ENCODE measurements at regions not wholly inside any gene's neighbourhood (a gene's known extent, or its start where the extent isn't known, plus 50 kb on each side); places are given as distances from the start of the nearest gene placed in this dataset.

- H3K27ac ChIP-seq (ENCODE audit: low read length), result no peak overlapping the region
- H3K4me1 ChIP-seq (ENCODE audit: control insufficient read depth in 1 of 2, insufficient read depth in 2 of 2, low read length in 2 of 2), result no peaks in the 10 kb centered on the region
- no peaks in the 10 kb centered on the region for H3K36me3 ChIP-seq (ENCODE audit: control insufficient read depth in 1 of 2, insufficient read depth in 2 of 2, low read length in 2 of 2)
- no peak overlapping the region for H3K4me3 ChIP-seq (ENCODE audit: low read depth in 1 of 2, low read length in 2 of 2)
- H3K27me3 ChIP-seq (ENCODE audit: low read depth, low read length), result no peaks in the 10 kb centered on the region
- H3K9me3 ChIP-seq (ENCODE audit: control insufficient read depth in 1 of 2, low read length in 2 of 2), result no peaks in the 10 kb centered on the region
Measured at GRCh38 chr2:144959416-144959815, 439.5 kb upstream of the ZEB2 start.

- Histone ChIP-seq H3K36me3 (ENCODE audit: control insufficient read depth in 1 of 2, insufficient read depth in 2 of 2, low read length in 2 of 2) (no peaks in the 10 kb centered on the region), H3K27ac (ENCODE audit: low read length) (no peak overlapping the region), H3K4me3 (ENCODE audit: low read depth in 1 of 2, low read length in 2 of 2) (no peak overlapping the region), H3K4me1 (ENCODE audit: control insufficient read depth in 1 of 2, insufficient read depth in 2 of 2, low read length in 2 of 2) (no peaks in the 10 kb centered on the region), H3K27me3 (ENCODE audit: low read depth, low read length) (no peaks in the 10 kb centered on the region), H3K9me3 (ENCODE audit: control insufficient read depth in 1 of 2, low read length in 2 of 2) (no peaks in the 10 kb centered on the region)
Measured at GRCh38 chr2:144950899-144951560, 431.1 kb upstream of the ZEB2 start.

GRCh38 chr2:144948205-144948855 lies 428.4 kb upstream of the ZEB2 start:
- H3K27ac ChIP-seq (ENCODE audit: low read length), result no peak overlapping the region
- peaks cover 0 to 4% of the 10 kb centered on the region in 2 donors for H3K4me1 ChIP-seq (ENCODE audit: control insufficient read depth in 1 of 2, insufficient read depth in 2 of 2, low read length in 2 of 2)
- H3K27me3 ChIP-seq (ENCODE audit: low read depth, low read length), result no peaks in the 10 kb centered on the region
- no peak overlapping the region for H3K4me3 ChIP-seq (ENCODE audit: low read depth in 1 of 2, low read length in 2 of 2)
- no peaks in the 10 kb centered on the region for H3K36me3 ChIP-seq (ENCODE audit: control insufficient read depth in 1 of 2, insufficient read depth in 2 of 2, low read length in 2 of 2)
- H3K9me3 ChIP-seq (ENCODE audit: control insufficient read depth in 1 of 2, low read length in 2 of 2), result no peaks in the 10 kb centered on the region

GRCh38 chr2:144947709-144948037 lies 427.8 kb upstream of the ZEB2 start:
- Histone ChIP-seq H3K27me3 (ENCODE audit: low read depth, low read length) (no peaks in the 10 kb centered on the region), H3K36me3 (ENCODE audit: control insufficient read depth in 1 of 2, insufficient read depth in 2 of 2, low read length in 2 of 2) (no peaks in the 10 kb centered on the region), H3K27ac (ENCODE audit: low read length) (no peak overlapping the region), H3K4me1 (ENCODE audit: control insufficient read depth in 1 of 2, insufficient read depth in 2 of 2, low read length in 2 of 2) (peaks cover 0 to 11% of the 10 kb centered on the region in 2 donors), H3K9me3 (ENCODE audit: control insufficient read depth in 1 of 2, low read length in 2 of 2) (no peaks in the 10 kb centered on the region), H3K4me3 (ENCODE audit: low read depth in 1 of 2, low read length in 2 of 2) (no peak overlapping the region)

- Histone ChIP-seq H3K36me3 (ENCODE audit: control insufficient read depth in 1 of 2, insufficient read depth in 2 of 2, low read length in 2 of 2) (no peaks in the 10 kb centered on the region), H3K27ac (ENCODE audit: low read length) (no peak overlapping the region), H3K27me3 (ENCODE audit: low read depth, low read length) (no peaks in the 10 kb centered on the region), H3K9me3 (ENCODE audit: control insufficient read depth in 1 of 2, low read length in 2 of 2) (no peaks in the 10 kb centered on the region), H3K4me1 (ENCODE audit: control insufficient read depth in 1 of 2, insufficient read depth in 2 of 2, low read length in 2 of 2) (peaks cover 0 to 18% of the 10 kb centered on the region in 2 donors), H3K4me3 (ENCODE audit: low read depth in 1 of 2, low read length in 2 of 2) (no peak overlapping the region)
Measured at GRCh38 chr2:144946263-144946662, 426.3 kb upstream of the ZEB2 start.

GRCh38 chr2:144944546-144945220 lies 424.8 kb upstream of the ZEB2 start:
- Histone ChIP-seq H3K36me3 (ENCODE audit: control insufficient read depth in 1 of 2, insufficient read depth in 2 of 2, low read length in 2 of 2) (no peaks in the 10 kb centered on the region), H3K27ac (ENCODE audit: low read length) (no peak overlapping the region), H3K27me3 (ENCODE audit: low read depth, low read length) (no peaks in the 10 kb centered on the region), H3K4me3 (ENCODE audit: low read depth in 1 of 2, low read length in 2 of 2) (no peak overlapping the region), H3K9me3 (ENCODE audit: control insufficient read depth in 1 of 2, low read length in 2 of 2) (no peaks in the 10 kb centered on the region), H3K4me1 (ENCODE audit: control insufficient read depth in 1 of 2, insufficient read depth in 2 of 2, low read length in 2 of 2) (peaks cover 0 to 18% of the 10 kb centered on the region in 2 donors)

- no peaks in the 10 kb centered on the region for H3K27me3 ChIP-seq (ENCODE audit: low read depth, low read length)
- no peaks in the 10 kb centered on the region for H3K9me3 ChIP-seq (ENCODE audit: control insufficient read depth in 1 of 2, low read length in 2 of 2)
- H3K4me3 ChIP-seq (ENCODE audit: low read depth in 1 of 2, low read length in 2 of 2), result no peak overlapping the region
- H3K27ac ChIP-seq (ENCODE audit: low read length), result no peak overlapping the region
- no peaks in the 10 kb centered on the region for H3K36me3 ChIP-seq (ENCODE audit: control insufficient read depth in 1 of 2, insufficient read depth in 2 of 2, low read length in 2 of 2)
- peaks cover 0 to 18% of the 10 kb centered on the region in 2 donors for H3K4me1 ChIP-seq (ENCODE audit: control insufficient read depth in 1 of 2, insufficient read depth in 2 of 2, low read length in 2 of 2)
Measured at GRCh38 chr2:144943986-144944385, 424.1 kb upstream of the ZEB2 start.

GRCh38 chr2:144943293-144943941 lies 423.5 kb upstream of the ZEB2 start:
- H3K4me1 ChIP-seq (ENCODE audit: control insufficient read depth in 1 of 2, insufficient read depth in 2 of 2, low read length in 2 of 2), result peaks cover 0 to 18% of the 10 kb centered on the region in 2 donors
- H3K9me3 ChIP-seq (ENCODE audit: control insufficient read depth in 1 of 2, low read length in 2 of 2), result no peaks in the 10 kb centered on the region
- no peak overlapping the region for H3K4me3 ChIP-seq (ENCODE audit: low read depth in 1 of 2, low read length in 2 of 2)
- no peaks in the 10 kb centered on the region for H3K27me3 ChIP-seq (ENCODE audit: low read depth, low read length)
- H3K36me3 ChIP-seq (ENCODE audit: control insufficient read depth in 1 of 2, insufficient read depth in 2 of 2, low read length in 2 of 2), result no peaks in the 10 kb centered on the region
- no peak overlapping the region for H3K27ac ChIP-seq (ENCODE audit: low read length)

- Histone ChIP-seq H3K9me3 (ENCODE audit: control insufficient read depth in 1 of 2, low read length in 2 of 2) (no peaks in the 10 kb centered on the region), H3K4me3 (ENCODE audit: low read depth in 1 of 2, low read length in 2 of 2) (no peak overlapping the region), H3K36me3 (ENCODE audit: control insufficient read depth in 1 of 2, insufficient read depth in 2 of 2, low read length in 2 of 2) (no peaks in the 10 kb centered on the region), H3K27ac (ENCODE audit: low read length) (no peak overlapping the region), H3K4me1 (ENCODE audit: control insufficient read depth in 1 of 2, insufficient read depth in 2 of 2, low read length in 2 of 2) (peaks cover 5 to 18% of the 10 kb centered on the region in 2 donors), H3K27me3 (ENCODE audit: low read depth, low read length) (no peaks in the 10 kb centered on the region)
Measured at GRCh38 chr2:144942516-144943256, 422.8 kb upstream of the ZEB2 start.

- peaks cover 5 to 21% of the 10 kb centered on the region in 2 donors for H3K4me1 ChIP-seq (ENCODE audit: control insufficient read depth in 1 of 2, insufficient read depth in 2 of 2, low read length in 2 of 2)
- no peaks in the 10 kb centered on the region for H3K27me3 ChIP-seq (ENCODE audit: low read depth, low read length)
- no peaks in the 10 kb centered on the region for H3K36me3 ChIP-seq (ENCODE audit: control insufficient read depth in 1 of 2, insufficient read depth in 2 of 2, low read length in 2 of 2)
- H3K27ac ChIP-seq (ENCODE audit: low read length), result no peak overlapping the region
- no peaks in the 10 kb centered on the region for H3K9me3 ChIP-seq (ENCODE audit: control insufficient read depth in 1 of 2, low read length in 2 of 2)
- H3K4me3 ChIP-seq (ENCODE audit: low read depth in 1 of 2, low read length in 2 of 2), result no peak overlapping the region
Measured at GRCh38 chr2:144941743-144942488, 422.0 kb upstream of the ZEB2 start.

All from muscle layer of duodenum (tissue), 2 donors.